ENCODE measurements at regions not wholly inside any gene's neighbourhood (a gene's known extent, or its start where the extent isn't known, plus 50 kb on each side); places are given as distances from the start of the nearest gene placed in this dataset.
A peak's percentile ranks its signal among the peaks of the same experiment; 100 is the strongest.
"Not testable (repeated sequence)": the region's sequence is repeated elsewhere in the genome, so short reads cannot be mapped to it uniquely, and the experiment has no call there.

GRCh38 chr12:131226345-131227265, 272.9 kb downstream of the ADGRD1 start:
- DNase-seq (peak; percentile 42), ATAC-seq (no peak)
- H3K4me1 ChIP-seq = peaks cover 6% of the 10 kb centered on the region
- intact Hi-C loops (cut with DNase I) = no loop called here
- no peaks in the 10 kb centered on the region for H3K9me3 ChIP-seq
- no peak overlapping the region for H3K27ac ChIP-seq
- H3K4me3 ChIP-seq = no peak overlapping the region
- peaks cover 5% of the 10 kb centered on the region for H3K27me3 ChIP-seq
- no peaks in the 10 kb centered on the region for H3K36me3 ChIP-seq
- no peak for TF ChIP-seq CTCF (IDR thresholded peaks at IDR 0.05)

GRCh38 chr12:131227641-131228040, 273.9 kb downstream of the ADGRD1 start:
- H3K27ac ChIP-seq; ATAC-seq; DNase-seq; H3K4me3 ChIP-seq; H3K4me1 ChIP-seq; H3K27me3 ChIP-seq; intact Hi-C loops (cut with DNase I); H3K36me3 ChIP-seq; H3K9me3 ChIP-seq: not testable (repeated sequence)

GRCh38 chr12:131229079-131229425, 275.3 kb downstream of the ADGRD1 start:
- H3K27ac ChIP-seq; ATAC-seq; H3K4me1 ChIP-seq; H3K4me3 ChIP-seq; intact Hi-C loops (cut with DNase I); H3K36me3 ChIP-seq; H3K27me3 ChIP-seq; H3K9me3 ChIP-seq: not testable (repeated sequence)
- DNase-seq = peak; percentile 10

DNA sequence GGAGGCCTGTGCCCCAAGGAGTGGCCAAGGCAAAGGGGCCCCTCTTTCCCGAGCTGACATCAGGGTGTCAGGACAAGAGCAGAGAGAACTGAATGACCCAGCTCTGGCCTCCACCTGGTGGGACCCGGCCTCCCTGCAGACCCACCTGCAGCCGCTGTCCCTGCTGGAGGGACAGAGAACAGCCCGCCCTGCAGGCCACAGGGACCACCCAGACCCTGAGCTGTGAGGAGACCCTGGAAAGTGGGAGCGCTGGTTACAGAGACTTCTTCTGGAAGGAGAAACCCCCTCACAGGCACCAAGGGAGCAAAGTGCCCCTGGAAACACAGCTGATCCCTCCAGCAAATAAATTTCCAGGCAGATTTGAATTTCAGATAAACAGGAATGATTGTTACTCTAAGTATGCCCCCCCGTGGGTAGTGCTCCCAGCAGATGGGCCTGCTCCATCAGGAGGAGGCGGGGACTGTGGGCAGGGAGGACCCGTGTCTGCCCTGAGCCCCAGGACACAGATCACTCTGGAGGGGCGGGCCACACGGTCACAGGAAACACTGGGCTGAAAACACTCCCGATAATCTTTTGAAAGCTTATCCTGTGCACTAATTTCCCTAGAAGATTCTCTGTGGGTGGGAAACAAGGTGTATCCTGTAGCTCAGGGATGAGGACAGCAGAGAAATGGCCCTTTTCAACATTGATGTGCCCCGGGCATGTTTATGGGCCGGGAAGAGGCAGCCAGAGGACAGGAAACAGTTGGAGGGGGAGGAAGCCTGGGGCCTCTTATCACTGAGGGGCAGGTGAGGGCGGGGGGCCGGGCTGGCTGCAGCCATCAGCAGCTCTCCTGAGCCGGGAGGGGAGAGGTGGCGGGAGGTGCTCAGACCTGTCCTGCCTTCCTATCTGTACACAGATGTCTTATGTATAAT, 276.0 kb downstream of the ADGRD1 start:
- no peak for TF ChIP-seq CTCF (IDR thresholded peaks at IDR 0.05)
- Histone ChIP-seq H3K9me3 (no peaks in the 10 kb centered on the region), H3K4me3 (no peak overlapping the region), H3K27me3 (peaks cover 5% of the 10 kb centered on the region), H3K4me1 (peaks cover 6% of the 10 kb centered on the region), H3K27ac (no peak overlapping the region), H3K36me3 (no peaks in the 10 kb centered on the region)
- peak; percentile 54 for ATAC-seq
- peak; percentile 58 for DNase-seq
- intact Hi-C loops (cut with DNase I) = no loop called here

DNA sequence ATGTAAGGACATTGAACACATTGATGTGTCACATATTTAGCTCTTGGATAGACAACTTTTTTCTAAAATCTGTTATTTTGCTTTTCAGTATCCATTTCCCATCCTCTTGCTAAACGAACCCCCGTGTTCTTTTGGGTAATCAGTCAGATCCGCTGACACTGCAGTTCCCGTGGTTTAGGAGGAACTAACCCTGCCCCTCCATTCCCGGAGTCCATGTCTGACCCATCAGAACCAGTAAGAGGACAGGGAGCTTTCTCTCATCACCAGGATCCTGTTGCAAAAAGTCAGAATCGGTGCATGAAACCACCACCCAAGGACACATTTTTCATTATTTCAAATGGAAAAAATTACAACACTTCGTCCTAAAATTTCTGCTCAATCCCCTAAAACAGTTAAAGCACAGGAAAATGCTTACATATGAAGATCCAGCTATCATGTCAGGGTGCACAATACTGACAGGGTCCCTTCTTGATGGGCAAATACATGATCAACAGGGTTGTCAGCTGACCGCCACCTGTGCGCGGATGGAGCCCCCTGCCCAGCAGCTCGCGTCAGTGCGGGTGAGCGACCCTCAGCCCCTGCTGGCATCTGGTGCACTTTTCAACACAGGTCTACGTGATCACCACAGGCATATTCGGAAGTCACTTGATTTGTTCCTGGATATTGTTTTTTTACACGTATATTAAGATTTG, 276.8 kb downstream of the ADGRD1 start:
- Histone ChIP-seq H3K27me3 (peaks cover 5% of the 10 kb centered on the region), H3K9me3 (no peaks in the 10 kb centered on the region), H3K4me3 (no peak overlapping the region), H3K27ac (no peak overlapping the region), H3K36me3 (no peaks in the 10 kb centered on the region), H3K4me1 (peaks cover 6% of the 10 kb centered on the region)
- ATAC-seq (no peak), DNase-seq (no peak)
- no peak for TF ChIP-seq CTCF (IDR thresholded peaks at IDR 0.05)
- intact Hi-C loops (cut with DNase I) = no loop called here

GRCh38 chr12:131231032-131231980, 277.6 kb downstream of the ADGRD1 start:
- Histone ChIP-seq H3K27ac (no peak overlapping the region), H3K9me3 (no peaks in the 10 kb centered on the region), H3K36me3 (no peaks in the 10 kb centered on the region), H3K4me1 (peaks cover 6% of the 10 kb centered on the region), H3K4me3 (no peak overlapping the region), H3K27me3 (peaks cover 5% of the 10 kb centered on the region)
- DNase-seq (no peak), ATAC-seq (no peak)
- intact Hi-C loops (cut with DNase I) = no loop called here
- TF ChIP-seq CTCF (IDR thresholded peaks at IDR 0.05) = no peak
